Fibroblast of lung (primary cell): ENCODE measurements at regions not wholly inside any gene's neighbourhood (a gene's known extent, or its start where the extent isn't known, plus 50 kb on each side); places are given as distances from the start of the nearest gene placed in this dataset.

ENCODE experiments used
- CTCF ChIP-seq, 2 donors: IDR thresholded peaks in 1 of 2; conservative IDR thresholded peaks in 1 of 2; 1 replicate in 1 of 2; 2 replicates in 1 of 2; pipeline ENCODE4 v1.5.1; 2011 to 2012; ENCODE audit warnings: low read length in 2 of 2, control low read depth in 1 of 2, inconsistent platforms in 1 of 2, low read depth in 1 of 2, mild to moderate bottlenecking in 1 of 2
- EZH2 ChIP-seq: IDR thresholded peaks from 2 replicates; pipeline ENCODE4 v1.5.1; 2012; ENCODE audit warnings: low read length, control low read depth, mild to moderate bottlenecking; ENCODE audit errors: missing control alignments

GRCh38 chr3:31346542-31346979 lies 186.2 kb upstream of the STT3B start:
- no peak for TF ChIP-seq CTCF (conservative IDR thresholded peaks at IDR 0.05 in 1 of 2, IDR thresholded peaks at IDR 0.05 in 1 of 2; ENCODE audit: low read depth in 1 of 2, low read length in 2 of 2)
- no peak for TF ChIP-seq EZH2
